Activated naive CD4-positive, alpha-beta T cell treated with anti-CD3 and anti-CD28 coated beads, Interleukin-2, amount 50 U/mL, for 24 hours (primary cell): ENCODE measurements at regions not wholly inside any gene's neighbourhood (a gene's known extent, or its start where the extent isn't known, plus 50 kb on each side); places are given as distances from the start of the nearest gene placed in this dataset.

Source experiments
- H3K27ac Mint-ChIP-seq: one replicate; pipeline ENCODE4 v1.8.0; 2021; ENCODE audit warnings: mild to moderate bottlenecking, mixed read lengths
- H3K27me3 Mint-ChIP-seq: one replicate; pipeline ENCODE4 v1.8.0; 2021; ENCODE audit warnings: mixed read lengths
- H3K36me3 Mint-ChIP-seq: one replicate; pipeline ENCODE4 v1.8.0; 2021; ENCODE audit warnings: mixed read lengths
- H3K4me1 Mint-ChIP-seq: one replicate; pipeline ENCODE4 v1.8.0; 2021; ENCODE audit warnings: mixed read lengths
- H3K4me3 Mint-ChIP-seq: one replicate; pipeline ENCODE4 v1.8.0; 2021; ENCODE audit warnings: mild to moderate bottlenecking, mixed read lengths
- H3K9me3 Mint-ChIP-seq: one replicate; pipeline ENCODE4 v1.8.0; 2021; ENCODE audit warnings: mixed read lengths

DNA sequence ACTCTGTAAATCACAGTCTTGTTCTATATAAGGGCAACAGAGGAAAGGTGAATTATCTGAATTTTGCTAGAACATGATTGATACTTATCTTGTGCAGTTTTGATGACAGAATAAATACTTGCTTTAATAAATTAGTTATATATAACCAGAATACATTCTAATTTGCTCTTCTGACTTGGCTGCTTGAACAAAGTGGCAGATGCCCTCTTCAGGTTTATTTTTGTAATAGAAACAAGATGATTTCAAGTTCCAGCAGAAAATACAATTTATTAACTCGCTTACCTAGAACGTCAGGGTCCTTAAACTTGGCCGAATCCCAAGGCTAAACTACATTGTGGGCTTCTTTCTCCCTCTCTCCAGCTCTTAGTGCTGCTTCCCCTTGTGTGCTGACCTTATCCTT is 57.6 kb upstream of the SSTR1 start:
- no peak overlapping the region for H3K4me3 Mint-ChIP-seq
- no peak overlapping the region for H3K27ac Mint-ChIP-seq
- H3K9me3 Mint-ChIP-seq, result no peaks in the 10 kb centered on the region
- no peaks in the 10 kb centered on the region for H3K27me3 Mint-ChIP-seq
- peaks cover 9% of the 10 kb centered on the region for H3K4me1 Mint-ChIP-seq
- H3K36me3 Mint-ChIP-seq, result no peaks in the 10 kb centered on the region
